IMR-90 (cell line): ENCODE measurements at regions not wholly inside any gene's neighbourhood (a gene's known extent, or its start where the extent isn't known, plus 50 kb on each side); places are given as distances from the start of the nearest gene placed in this dataset.

Source experiments
- ATAC-seq: fragments of 200-7000 bp; cut with Tn5 transposase; 2 replicates; pipeline ENCODE4 v1.9.1; 2020; ENCODE audit warnings: low read depth, mild to moderate bottlenecking, moderate library complexity
- BruUV-seq: library from RNA; stranded (reverse); fragments of 400-500 nt; replicated peaks from 2 replicates; lab custom pipeline; 2021; lab: Mats Ljungman, UMichigan
- CTCF ChIA-PET: fragments of 300-600 bp; formaldehyde crosslinking; extraction: SDS; loops from one replicate; lab custom pipeline; 2021; ENCODE audit warnings: antibody characterized with exemption; lab: Yijun Ruan, JAX
- POLR2A ChIA-PET: fragments of 300-600 bp; sonication (Branson Sonifier 250); formaldehyde crosslinking; loops from one replicate; lab custom pipeline; 2022; ENCODE audit warnings: antibody characterized with exemption; ENCODE audit not compliant: unreplicated experiment; lab: Charles Lee
- DNase-seq: peaks from one replicate; pipeline ENCODE4 v3.0.0; 2013
- H2AFZ ChIP-seq: replicated peaks from 2 replicates; pipeline ENCODE3; 2013; ENCODE audit warnings: low read length, mild to moderate bottlenecking; ENCODE audit not compliant: poor library complexity
- H2AK5ac ChIP-seq: 2 replicates; pipeline ENCODE4 v1.6.1; 2013; ENCODE audit warnings: low read depth, low read length, inconsistent platforms
- H2AK9ac ChIP-seq: replicated peaks from 2 replicates; pipeline ENCODE3; 2013; ENCODE audit warnings: mild to moderate bottlenecking, low read depth, low read length, moderate library complexity; ENCODE audit not compliant: poor library complexity
- H2BK120ac ChIP-seq: 2 replicates; pipeline ENCODE4 v1.6.1; 2013; ENCODE audit warnings: low read depth, low read length, inconsistent platforms
- H2BK15ac ChIP-seq: 3 replicates; pipeline ENCODE4 v1.6.1; 2013; ENCODE audit warnings: low read depth, low read length, inconsistent platforms
- H2BK20ac ChIP-seq: 2 replicates; pipeline ENCODE4 v1.6.1; 2013; ENCODE audit warnings: low read depth, mild to moderate bottlenecking, inconsistent platforms, low read length, moderate library complexity
- H2BK5ac ChIP-seq: 2 replicates; pipeline ENCODE4 v1.6.1; 2013; ENCODE audit warnings: mild to moderate bottlenecking, low read depth, low read length, inconsistent platforms; ENCODE audit not compliant: poor library complexity, severe bottlenecking
- H3K14ac ChIP-seq: replicated peaks from 2 replicates; pipeline ENCODE4 v1.6.1; 2013; ENCODE audit warnings: low read depth, low read length, inconsistent platforms
- H3K18ac ChIP-seq: 2 replicates; pipeline ENCODE4 v1.6.1; 2013; ENCODE audit warnings: low read depth, low read length, control low read depth
- H3K23ac ChIP-seq: 2 replicates; pipeline ENCODE4 v1.6.1; 2013; ENCODE audit warnings: low read depth, low read length, inconsistent platforms
- H3K27ac ChIP-seq: 2 replicates; pipeline ENCODE4 v1.5.1; 2013; ENCODE audit warnings: mild to moderate bottlenecking, control low read depth, low read length; ENCODE audit not compliant: insufficient read depth
- H3K27me3 ChIP-seq: 2 replicates; pipeline ENCODE4 v1.6.1; 2013; ENCODE audit warnings: low read length; ENCODE audit not compliant: control insufficient read depth, insufficient read depth
- H3K36me3 ChIP-seq: 2 replicates; pipeline ENCODE4 v1.6.1; 2013; ENCODE audit warnings: low read length, mixed read lengths; ENCODE audit not compliant: control insufficient read depth, insufficient read depth
- H3K4ac ChIP-seq: 2 replicates; pipeline ENCODE4 v1.6.1; 2013; ENCODE audit warnings: low read depth, low read length, inconsistent platforms
- H3K4me1 ChIP-seq: 2 replicates; pipeline ENCODE4 v1.6.1; 2013; ENCODE audit warnings: low read length, mixed read lengths; ENCODE audit not compliant: control insufficient read depth, insufficient read depth
- H3K4me2 ChIP-seq: 2 replicates; pipeline ENCODE4 v1.6.1; 2013; ENCODE audit warnings: low read depth, mild to moderate bottlenecking, control low read depth, low read length, moderate library complexity
- H3K4me3 ChIP-seq: 2 replicates; pipeline ENCODE4 v1.5.1; 2013; ENCODE audit warnings: low read depth, mild to moderate bottlenecking, control low read depth, low read length, moderate library complexity; ENCODE audit not compliant: insufficient read depth
- H3K56ac ChIP-seq: 2 replicates; pipeline ENCODE4 v1.6.1; 2013; ENCODE audit warnings: low read length, inconsistent platforms; ENCODE audit not compliant: insufficient read depth; ENCODE audit errors: extremely low read depth
- H3K79me1 ChIP-seq, 2 experiments: 2 replicates each; pipeline ENCODE4 v1.6.1; 2013; ENCODE audit warnings: low read length in 2 of 2, inconsistent platforms in 1 of 2, low read depth in 1 of 2
- H3K9ac ChIP-seq: 2 replicates; pipeline ENCODE4 v1.6.1; 2013; ENCODE audit warnings: low read depth, low read length, control low read depth
- H3K9me1 ChIP-seq: 2 replicates; pipeline ENCODE4 v1.6.1; 2013; ENCODE audit warnings: low read length, inconsistent platforms; ENCODE audit not compliant: insufficient read depth
- H3K9me3 ChIP-seq: 2 replicates; pipeline ENCODE4 v1.6.1; 2013; ENCODE audit warnings: low read length; ENCODE audit not compliant: control insufficient read depth, insufficient read depth
- H4K20me1 ChIP-seq: 2 replicates; pipeline ENCODE4 v1.6.1; 2013; ENCODE audit warnings: low read length, inconsistent platforms; ENCODE audit not compliant: insufficient read depth
- H4K5ac ChIP-seq: 2 replicates; pipeline ENCODE4 v1.6.1; 2013; ENCODE audit warnings: mild to moderate bottlenecking, low read depth, low read length, control low read depth
- H4K8ac ChIP-seq, 2 experiments: 2 replicates each; pipeline ENCODE4 v1.6.1; 2013; ENCODE audit warnings: low read depth in 2 of 2, low read length in 2 of 2, control low read depth in 1 of 2, inconsistent platforms in 1 of 2
- H4K91ac ChIP-seq: 2 replicates; pipeline ENCODE4 v1.6.1; 2013; ENCODE audit warnings: low read depth, low read length, inconsistent platforms; ENCODE audit not compliant: insufficient read depth
- BHLHE40 ChIP-seq: fragments of 150-350 bp; IDR thresholded peaks from 2 replicates; pipeline ENCODE4 v1.6.1; 2016; ENCODE audit warnings: mild to moderate bottlenecking, low read depth, low read length
- CEBPB ChIP-seq: IDR thresholded peaks from 2 replicates; pipeline ENCODE4 v1.6.1; 2012; ENCODE audit warnings: low read depth, low read length, improper control_type of control experiment
- CHD1 ChIP-seq: IDR thresholded peaks from 2 replicates; pipeline ENCODE4 v1.6.1; 2012; ENCODE audit warnings: low read depth, low read length, improper control_type of control experiment
- CTCF ChIP-seq: conservative IDR thresholded peaks from 2 replicates; pipeline ENCODE4 v1.5.1; 2012; ENCODE audit warnings: mild to moderate bottlenecking, low read depth, low read length, improper control_type of control experiment
- ELK1 ChIP-seq: fragments of 150-350 bp; IDR thresholded peaks from 2 replicates; pipeline ENCODE4 v1.6.1; 2016; ENCODE audit warnings: low read depth, mild to moderate bottlenecking, low read length, moderate library complexity, borderline replicate concordance
- FOS ChIP-seq: fragments of 150-350 bp; IDR thresholded peaks from 2 replicates; pipeline ENCODE4 v1.6.1; 2016; ENCODE audit warnings: low read depth, low read length
- MAFK ChIP-seq: IDR thresholded peaks from 2 replicates; pipeline ENCODE4 v1.6.1; 2012; ENCODE audit warnings: low read depth, low read length, improper control_type of control experiment
- MAZ ChIP-seq: IDR thresholded peaks from 2 replicates; pipeline ENCODE4 v1.6.1; 2012; ENCODE audit warnings: low read depth, mild to moderate bottlenecking, low read length, improper control_type of control experiment, moderate library complexity, borderline replicate concordance
- MXI1 ChIP-seq: IDR thresholded peaks from 2 replicates; pipeline ENCODE4 v1.6.1; 2012; ENCODE audit warnings: low read depth, mild to moderate bottlenecking, low read length, moderate library complexity, borderline replicate concordance
- NFE2L2 ChIP-seq: fragments of 150-350 bp; IDR thresholded peaks from 2 replicates; pipeline ENCODE4 v1.6.1; 2016; ENCODE audit warnings: low read depth, mild to moderate bottlenecking, low read length
- POLR2A ChIP-seq: IDR thresholded peaks from 2 replicates; pipeline ENCODE4 v1.6.1; 2012; ENCODE audit warnings: mild to moderate bottlenecking, low read depth, low read length
- RAD21 ChIP-seq: IDR thresholded peaks from 2 replicates; pipeline ENCODE4 v1.6.1; 2012; ENCODE audit warnings: low read length, improper control_type of control experiment
- RCOR1 ChIP-seq: IDR thresholded peaks from 2 replicates; pipeline ENCODE4 v1.6.1; 2012; ENCODE audit warnings: mild to moderate bottlenecking, low read length, improper control_type of control experiment; ENCODE audit not compliant: insufficient replicate concordance
- RFX5 ChIP-seq: IDR thresholded peaks from 2 replicates; pipeline ENCODE4 v1.8.0; 2012; ENCODE audit warnings: low read depth, mild to moderate bottlenecking, low read length, moderate library complexity
- SMC3 ChIP-seq: fragments of 150-350 bp; IDR thresholded peaks from 2 replicates; pipeline ENCODE4 v1.6.1; 2016; ENCODE audit warnings: low read depth, mild to moderate bottlenecking, antibody characterized with exemption, low read length, moderate library complexity
- USF2 ChIP-seq: fragments of 150-350 bp; IDR thresholded peaks from 2 replicates; pipeline ENCODE4 v1.6.1; 2017; ENCODE audit warnings: mild to moderate bottlenecking, antibody characterized with exemption, low read length, low read depth
- WGBS, 2 experiments: methylation state at CpG; one replicate each; pipeline versions ENCODE4 v1.1.5 to v1.1.7; 2013; ENCODE audit warnings: missing lambda C conversion rate in 2 of 2; ENCODE audit not compliant: insufficient read length in 1 of 2; ENCODE audit errors: extremely low coverage in 2 of 2; 5-methylcytosine and 5-hydroxymethylcytosine counted together
- dilution Hi-C: fragments of 300-500 bp; cut with HindIII; formaldehyde crosslinking; loops from one replicate; pipeline ENCODE4 v1.14.3; 2018; ENCODE audit warnings: low sequenced_read_pairs; ENCODE audit not compliant: unreplicated experiment
- in situ Hi-C: fragments of 300-500 bp; cut with MboI; formaldehyde crosslinking; loops from 3 replicates; pipeline ENCODE4 v1.14.3; 2019; ENCODE audit warnings: low sequenced_read_pairs, inconsistent platforms, mixed read lengths
- intact Hi-C: fragments of 100-400 bp; cut with micrococcal nuclease; formaldehyde crosslinking; loops from 2 replicates; pipeline ENCODE4 v1.10.0; 2022

- Histone ChIP-seq H3K23ac (no peak overlapping the region), H2BK120ac (no peak overlapping the region), H3K9me1 (no peaks in the 10 kb centered on the region), H4K8ac (no peak overlapping the region), H2AK9ac (no peak overlapping the region), H2BK15ac (no peak overlapping the region), H3K18ac (no peak overlapping the region), H2AFZ (no peak overlapping the region), H4K91ac (no peak overlapping the region), H2BK5ac (no peak overlapping the region), H3K9me3 (no peaks in the 10 kb centered on the region; the same call in 1 of the 2 replicates), H3K9ac (no peak overlapping the region), H3K27ac (no peak overlapping the region), H3K56ac (no peak overlapping the region), H3K4me1 (no peaks in the 10 kb centered on the region), H3K79me1 (no peaks in the 10 kb centered on the region), H4K20me1 (no peaks in the 10 kb centered on the region), H3K4me3 (no peak overlapping the region), H3K4ac (no peak overlapping the region), H2AK5ac (no peak overlapping the region), H3K36me3 (no peaks in the 10 kb centered on the region), H3K27me3 (no peaks in the 10 kb centered on the region), H3K4me2 (no peak overlapping the region), H2BK20ac (no peak overlapping the region), H3K14ac (no peak overlapping the region), H4K5ac (no peak overlapping the region)
- POLR2A ChIA-PET, result no interaction called here
- intact Hi-C loops, result no loop called here
- no peak for DNase-seq
- dilution Hi-C loops, result no loop called here
- no CpG with 5 or more reads among the region's 1 CpG for WGBS, 2 experiments
- BruUV-seq, result no TSS peak
- CTCF ChIA-PET, result no interaction called here
- no peak for ATAC-seq
- TF ChIP-seq RFX5 (no peak), CTCF (no peak), MAZ (no peak), MAFK (no peak), NFE2L2 (no peak), RCOR1 (no peak), FOS (no peak), CEBPB (no peak), SMC3 (no peak), MXI1 (no peak), USF2 (no peak), POLR2A (no peak), RAD21 (no peak), ELK1 (no peak), CHD1 (no peak), BHLHE40 (no peak)
- in situ Hi-C loops, result no loop called here
Observed at GRCh38 chr13:61052175-61052574, 363.5 kb downstream of the PCDH20 start.
